GM18873 (cell line): ENCODE measurements at regions not wholly inside any gene's neighbourhood (a gene's known extent, or its start where the extent isn't known, plus 50 kb on each side); places are given as distances from the start of the nearest gene placed in this dataset.

Source experiments
- ATAC-seq: cut with Tn5 transposase; IDR thresholded peaks from one replicate; pipeline ENCODE4 v1.9.1; 2021; ENCODE audit warnings: mild to moderate bottlenecking, moderate library complexity, moderate number of reproducible peaks; ENCODE audit not compliant: unreplicated experiment, low FRiP score

- no peak for ATAC-seq
These were observed 68.6 kb downstream of the ZNF621 start for GRCh38 chr3:40593351-40593750.

GRCh38 chr3:40597441-40597840, 72.7 kb downstream of the ZNF621 start:
- ATAC-seq, result no peak

- ATAC-seq, result no peak
These were observed 73.6 kb downstream of the ZNF621 start for GRCh38 chr3:40598338-40598737.

GRCh38 chr3:40598962-40599361, 74.2 kb downstream of the ZNF621 start:
- no peak for ATAC-seq

- ATAC-seq, result no peak
These were observed 78.1 kb downstream of the ZNF621 start for GRCh38 chr3:40602778-40603385.

GRCh38 chr3:40605960-40606359, 81.2 kb downstream of the ZNF621 start:
- no peak for ATAC-seq

- no peak for ATAC-seq
These were observed 83.3 kb downstream of the ZNF621 start for GRCh38 chr3:40608091-40608490.

- ATAC-seq, result no peak
These were observed 88.5 kb downstream of the ZNF621 start for GRCh38 chr3:40613306-40613705.

GRCh38 chr3:40615110-40615915, 90.6 kb downstream of the ZNF621 start:
- no peak for ATAC-seq

GRCh38 chr3:40615918-40616819, 91.4 kb downstream of the ZNF621 start:
- no peak for ATAC-seq

- no peak for ATAC-seq
These were observed 92.3 kb downstream of the ZNF621 start for GRCh38 chr3:40617084-40617483.

- ATAC-seq, result no peak
These were observed 93.4 kb downstream of the ZNF621 start for GRCh38 chr3:40618158-40618557.

GRCh38 chr3:40620151-40620550, 95.4 kb downstream of the ZNF621 start:
- ATAC-seq, result no peak

GRCh38 chr3:40621252-40621651, 96.5 kb downstream of the ZNF621 start:
- ATAC-seq, result no peak

GRCh38 chr3:40623567-40623966, 98.8 kb downstream of the ZNF621 start:
- ATAC-seq, result peak; percentile 86

- ATAC-seq, result no peak
These were observed 99.5 kb downstream of the ZNF621 start for GRCh38 chr3:40624189-40624769.

GRCh38 chr3:40627095-40627494, 102.3 kb downstream of the ZNF621 start:
- no peak for ATAC-seq

- ATAC-seq, result no peak
These were observed 104.2 kb downstream of the ZNF621 start for GRCh38 chr3:40628984-40629383.

- no peak for ATAC-seq
These were observed 106.7 kb downstream of the ZNF621 start for GRCh38 chr3:40631341-40631995.

GRCh38 chr3:40637906-40638305, 113.1 kb downstream of the ZNF621 start:
- ATAC-seq, result no peak
